NCI-H446 treated with DMSO at 0.1 percent for 48 hours (cell line): ENCODE measurements at regions not wholly inside any gene's neighbourhood (a gene's known extent, or its start where the extent isn't known, plus 50 kb on each side); places are given as distances from the start of the nearest gene placed in this dataset.

Experiments
- DNase-seq: peaks from one replicate; lab custom pipeline; 2025; lab: John Stamatoyannopoulos, UW

DNA sequence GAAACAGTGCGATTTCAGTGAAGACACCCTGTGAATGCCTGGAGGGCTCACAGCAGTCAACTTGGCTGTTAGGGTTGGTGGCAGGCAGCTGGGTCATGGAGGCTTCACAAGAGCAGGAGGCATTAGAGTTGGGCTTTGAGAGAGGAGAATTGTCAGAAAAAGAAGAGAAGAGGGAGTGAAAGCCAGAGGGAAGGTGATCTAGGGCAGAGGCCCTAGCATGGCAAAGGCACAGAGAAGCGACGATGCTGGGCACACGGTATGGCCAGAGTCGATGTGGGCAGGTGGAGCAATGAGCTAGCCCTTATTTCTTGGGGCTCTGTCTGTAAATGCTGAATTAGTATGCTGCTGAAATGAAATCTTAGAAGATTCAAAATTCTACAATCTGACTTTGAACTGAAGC lies 52.6 kb upstream of the OLFM4 start:
- peak; percentile 38 for DNase-seq

DNA sequence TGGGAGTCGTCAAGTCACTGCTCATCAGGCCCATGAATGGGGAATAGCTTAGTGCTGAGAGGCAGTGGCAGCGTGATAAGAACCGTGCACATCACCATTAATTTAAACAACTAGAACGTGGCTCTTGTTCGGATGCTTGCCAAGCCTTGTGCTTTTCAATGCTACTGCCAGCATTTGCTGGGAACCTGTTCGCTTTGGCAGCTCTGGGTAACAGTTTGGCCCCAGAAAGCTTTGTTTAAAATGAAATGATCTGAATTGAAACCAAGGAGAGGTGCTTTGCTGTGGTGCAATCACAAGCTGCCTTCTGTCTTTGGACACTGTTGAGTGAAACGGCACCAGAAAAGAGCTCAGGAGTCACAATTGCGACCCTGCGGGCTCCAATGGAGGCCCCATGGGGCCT lies 53.5 kb upstream of the OLFM4 start:
- DNase-seq = peak; percentile 93

DNA sequence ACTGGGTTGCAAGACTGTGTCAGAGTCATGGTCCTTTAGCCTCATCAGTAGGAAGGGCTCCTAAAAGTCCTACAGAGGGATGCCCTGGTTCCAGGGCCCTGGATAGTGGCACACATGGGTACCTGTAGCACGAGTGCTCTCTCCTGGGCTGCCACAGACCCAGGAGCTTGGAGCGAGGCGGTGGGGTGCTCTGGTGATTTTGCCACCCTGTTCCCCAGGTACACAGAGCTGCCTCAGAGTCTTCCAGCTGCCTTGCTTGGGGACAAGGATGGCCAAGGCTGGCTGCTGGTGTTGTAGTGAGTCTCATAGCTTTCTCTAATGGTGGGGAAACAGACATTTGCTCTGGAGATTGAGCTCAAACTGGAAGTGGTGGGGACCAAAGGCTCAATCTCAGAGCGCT lies 53.9 kb upstream of the OLFM4 start:
- no peak for DNase-seq

DNA sequence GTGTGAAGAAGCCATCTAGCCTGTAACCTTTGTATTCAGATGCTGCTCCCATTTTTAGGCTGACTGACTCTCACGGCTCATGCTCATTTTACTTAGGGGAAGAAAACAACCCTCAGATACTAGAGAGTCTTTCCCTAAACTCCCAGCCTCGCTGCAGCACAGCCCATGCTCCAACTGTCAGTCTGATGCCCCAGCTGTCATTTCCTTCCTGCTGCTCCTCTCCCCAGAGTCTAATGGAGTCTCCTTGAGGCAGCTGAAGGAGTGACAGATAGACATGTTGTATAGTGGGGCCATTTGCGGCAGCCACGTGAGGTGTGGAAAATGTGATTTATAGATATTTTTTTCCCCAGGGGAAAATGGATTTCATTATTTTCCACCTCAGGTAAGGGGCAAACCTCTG lies 59.2 kb upstream of the OLFM4 start:
- no peak for DNase-seq

DNA sequence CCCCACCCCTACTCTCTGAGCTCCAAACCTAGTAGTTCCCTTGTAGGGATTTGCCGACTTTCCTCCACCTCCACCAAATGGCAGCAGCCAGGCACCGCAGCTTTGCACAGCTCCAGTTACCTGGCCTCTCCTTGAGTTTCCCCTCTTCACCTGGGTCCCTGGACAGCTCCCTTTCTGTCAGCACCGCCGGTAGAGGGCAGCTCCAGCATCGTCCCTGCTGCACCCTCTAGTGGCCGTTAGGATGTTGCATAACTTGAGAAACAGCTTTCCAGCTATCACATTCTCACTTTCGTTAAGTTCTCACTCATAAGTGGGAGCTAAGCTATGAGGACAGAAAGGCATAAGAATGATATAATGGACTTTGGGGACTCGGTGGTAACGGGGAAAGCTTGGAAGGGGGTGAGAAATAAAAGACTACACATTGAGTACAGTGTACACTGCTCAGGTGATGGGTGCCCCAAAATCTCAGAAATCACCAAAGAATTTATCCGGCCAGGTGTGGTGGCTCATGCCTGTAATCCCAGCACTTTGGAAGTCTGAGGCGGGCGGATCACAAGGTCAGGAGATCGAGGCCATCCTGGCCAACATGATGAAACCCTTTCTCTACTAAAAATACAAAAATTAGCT lies 60.4 kb upstream of the OLFM4 start:
- peak; percentile 14 for DNase-seq

DNA sequence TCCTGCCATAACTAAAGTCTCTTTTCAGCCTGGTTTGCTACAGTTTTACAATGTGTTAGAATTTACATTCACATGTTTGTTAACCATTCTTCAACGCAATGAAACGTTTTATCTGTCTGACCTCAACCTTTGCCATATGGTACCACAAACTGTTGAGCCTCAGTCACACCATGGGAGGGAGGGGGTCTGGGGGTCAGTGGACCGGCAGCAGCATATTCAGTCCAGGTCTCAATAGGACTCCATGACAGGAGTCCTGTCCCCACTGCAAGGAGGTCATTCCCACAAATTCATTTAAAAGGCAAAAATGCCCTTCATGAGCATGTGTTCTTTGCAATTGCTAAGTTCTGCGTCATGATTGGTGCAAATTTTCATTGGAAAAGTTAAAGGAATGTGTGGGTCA lies 66.6 kb upstream of the OLFM4 start:
- DNase-seq = no peak

DNA sequence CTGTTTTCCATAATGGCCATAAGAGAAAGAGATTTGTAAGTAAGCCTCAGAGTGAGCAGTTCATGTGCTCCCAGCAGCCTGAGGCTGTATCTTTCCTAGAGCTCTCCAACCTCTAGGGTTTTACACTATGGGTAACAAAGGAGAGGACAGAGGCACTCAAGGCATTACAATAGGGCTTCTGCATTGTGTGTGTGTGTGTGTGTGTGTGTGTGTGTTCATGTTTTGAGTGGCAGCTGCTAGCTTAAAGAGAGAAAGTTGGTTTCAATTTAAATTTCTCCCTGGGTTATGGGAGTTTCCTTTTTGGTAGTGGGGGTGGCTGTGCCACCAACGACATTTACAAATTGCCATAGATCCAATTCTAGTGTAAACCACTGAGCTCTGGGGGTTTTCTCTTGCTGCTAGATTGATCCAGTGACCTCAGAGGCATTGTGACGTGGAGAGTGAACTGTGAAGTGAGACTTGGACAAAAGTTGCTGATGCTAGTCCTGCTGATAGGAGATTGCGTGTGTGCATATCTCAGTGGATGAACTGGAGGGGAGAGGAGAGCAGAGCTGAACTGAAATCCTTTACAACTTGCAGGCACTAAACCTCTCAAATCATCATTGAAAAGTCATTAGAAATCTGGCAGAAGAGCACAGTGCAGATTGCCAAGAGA lies 67.2 kb upstream of the OLFM4 start:
- peak; percentile 8 for DNase-seq

DNA sequence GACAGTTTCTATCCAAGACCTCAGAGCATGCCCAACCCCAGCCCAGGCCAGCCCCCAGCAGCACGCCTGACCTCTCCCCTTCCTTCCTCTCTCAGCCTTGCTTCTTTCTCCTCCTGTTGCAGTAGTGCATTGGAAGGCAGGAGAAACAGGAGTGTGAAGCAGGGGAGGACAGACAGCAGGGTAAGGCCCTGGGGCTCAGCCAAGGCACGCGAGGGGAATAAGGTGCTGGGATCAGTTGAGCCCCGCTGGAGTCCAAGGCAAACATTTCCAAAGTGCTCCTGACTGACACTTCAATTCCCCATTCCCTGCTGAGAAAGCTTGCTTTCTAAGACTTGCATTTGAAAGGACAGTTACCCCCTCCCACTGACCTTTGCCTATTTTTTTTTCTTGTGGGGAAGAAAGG lies 73.1 kb upstream of the OLFM4 start:
- DNase-seq = no peak

DNA sequence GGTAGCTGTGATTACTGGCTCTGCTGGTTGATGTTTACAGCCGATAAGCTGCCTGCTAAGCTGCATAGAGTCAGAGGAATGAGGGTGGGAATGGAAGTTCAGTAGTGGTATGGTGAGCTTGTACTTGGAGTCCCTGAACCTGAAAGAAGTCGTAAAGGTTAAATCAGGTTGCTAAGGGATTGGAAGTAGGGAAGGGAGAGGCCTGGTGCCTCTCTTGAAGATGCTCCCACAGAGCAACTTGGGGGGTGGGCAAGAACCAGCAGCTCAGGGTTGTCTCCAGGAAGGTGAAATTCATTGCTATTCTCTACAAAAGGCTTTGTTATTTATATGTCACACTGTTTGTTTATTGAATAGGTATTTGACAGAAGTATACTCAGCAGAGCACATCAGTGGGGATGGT lies 73.8 kb upstream of the OLFM4 start:
- no peak for DNase-seq

DNA sequence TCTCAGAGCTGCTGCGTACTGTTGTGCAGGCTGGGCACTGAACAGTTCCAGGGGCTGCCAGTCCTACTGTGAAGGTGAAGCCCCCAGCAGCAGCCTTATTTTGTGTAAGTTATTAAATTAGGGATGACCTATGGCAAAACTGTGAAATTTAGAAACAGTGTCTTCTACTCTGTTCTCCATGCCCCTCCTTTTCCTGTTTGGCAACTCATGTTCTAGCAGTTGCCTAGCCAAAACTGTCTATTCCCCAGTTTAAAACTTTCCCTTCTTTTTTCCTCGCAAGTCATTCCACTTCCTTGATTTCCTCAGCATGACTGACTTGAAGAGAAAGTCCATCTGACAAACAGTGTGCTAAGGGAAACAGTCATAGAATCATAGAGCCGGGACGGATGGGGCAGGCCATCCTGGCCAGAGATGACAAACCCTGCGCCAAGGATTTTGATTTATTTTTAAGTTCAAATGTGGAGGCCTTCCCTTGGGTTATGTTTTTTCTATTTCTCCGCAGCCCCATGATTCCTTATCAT lies 78.1 kb upstream of the OLFM4 start:
- no peak for DNase-seq

DNA sequence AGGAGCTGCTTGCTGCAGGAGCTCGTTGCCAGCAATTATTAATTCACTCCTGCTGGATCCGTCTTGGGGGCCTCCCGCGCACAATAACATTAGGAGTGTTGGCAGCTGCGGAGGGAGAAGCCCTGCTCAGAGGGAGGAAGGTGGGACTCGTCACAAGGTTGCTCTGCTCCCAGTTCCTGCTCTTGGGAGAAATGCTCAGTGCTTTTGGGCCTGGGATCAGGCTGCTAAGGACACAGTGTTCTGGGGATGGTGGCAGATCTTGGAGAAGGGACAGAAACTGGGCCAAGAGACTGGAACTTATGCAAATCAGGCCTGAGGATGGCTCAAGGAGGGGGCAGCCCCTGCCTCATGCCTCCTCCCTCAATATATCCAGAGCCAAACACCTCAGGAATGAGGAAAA lies 78.9 kb upstream of the OLFM4 start:
- no peak for DNase-seq

DNA sequence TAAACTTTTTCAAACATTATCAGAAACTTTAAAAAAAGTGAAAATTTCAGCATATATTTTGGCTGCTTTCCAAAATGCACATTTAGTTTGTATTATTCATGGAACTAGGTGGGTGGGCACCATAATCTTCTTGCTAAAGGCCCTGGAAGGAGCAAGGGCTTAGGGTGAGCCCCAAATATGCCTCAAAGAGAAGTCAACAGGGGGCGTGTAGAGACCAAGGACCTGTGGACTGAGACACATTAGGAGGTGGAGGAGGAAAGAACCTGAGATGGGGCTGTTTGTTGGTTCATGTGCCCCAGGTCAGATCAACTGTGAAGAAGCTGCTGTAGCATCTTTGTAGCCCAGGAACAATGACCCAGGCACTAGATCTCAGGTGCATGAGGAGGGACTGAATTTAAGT lies 79.6 kb upstream of the OLFM4 start:
- no peak for DNase-seq

DNA sequence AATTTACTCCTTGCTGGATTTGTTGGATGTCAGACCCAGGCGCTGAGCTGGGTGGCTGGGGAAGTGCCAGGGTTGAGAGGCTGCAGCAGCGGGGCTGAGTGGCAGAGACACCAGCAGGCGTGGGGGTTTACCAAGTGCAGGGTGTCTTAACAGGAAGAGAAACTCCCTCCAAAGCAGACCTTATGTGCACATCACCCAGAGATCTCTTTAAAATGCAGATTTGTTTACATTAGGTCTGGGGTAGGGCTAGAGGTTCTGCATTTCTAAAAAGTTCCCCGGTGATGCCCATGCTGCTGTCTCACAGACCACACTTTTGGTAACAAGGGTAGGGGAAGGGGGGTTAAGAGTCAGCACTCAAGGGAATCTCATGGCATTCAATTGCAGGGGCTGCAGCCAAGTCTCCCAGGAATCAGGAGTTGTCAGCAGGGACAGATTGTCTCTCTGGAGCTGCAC lies 80.7 kb upstream of the OLFM4 start:
- peak; percentile 71 for DNase-seq

DNA sequence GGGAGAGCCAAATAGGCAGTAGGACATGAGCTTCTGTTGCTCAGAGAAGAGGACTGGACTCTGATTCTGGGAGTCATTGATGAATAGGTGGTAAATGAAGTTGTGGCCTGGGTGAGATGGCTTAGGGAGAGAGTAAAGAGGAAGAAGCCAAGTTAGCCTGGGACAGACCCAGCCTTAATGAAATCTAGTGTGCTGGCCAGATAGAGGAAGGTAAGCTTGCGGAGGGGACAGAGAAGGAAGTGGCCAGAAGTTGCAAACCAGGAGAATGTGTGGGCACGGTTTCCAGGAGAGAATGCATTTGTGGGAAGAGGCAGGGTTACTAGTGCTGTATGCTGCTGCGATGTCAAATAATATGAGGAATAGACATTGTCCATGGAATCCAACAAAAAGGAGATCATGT lies 83.3 kb upstream of the OLFM4 start:
- DNase-seq = no peak

DNA sequence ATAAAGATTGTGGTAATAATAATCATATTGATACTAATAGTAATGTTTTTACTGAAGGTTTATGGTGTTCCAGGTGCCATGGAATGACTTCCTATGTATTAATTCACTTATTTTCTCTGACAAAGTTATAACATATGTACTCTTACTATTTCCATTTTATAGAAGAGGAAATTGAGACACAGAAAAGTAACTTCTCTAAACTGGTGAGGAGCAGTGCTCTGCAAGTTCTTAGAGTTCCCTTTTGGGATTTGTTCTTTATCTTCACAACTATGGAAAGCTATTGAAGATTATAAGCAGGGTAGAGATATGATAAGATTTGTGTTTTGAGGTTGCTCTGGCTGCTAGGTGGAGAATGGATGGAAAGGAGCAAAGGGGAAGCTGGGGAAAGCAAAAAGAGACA lies 83.9 kb upstream of the OLFM4 start:
- no peak for DNase-seq

DNA sequence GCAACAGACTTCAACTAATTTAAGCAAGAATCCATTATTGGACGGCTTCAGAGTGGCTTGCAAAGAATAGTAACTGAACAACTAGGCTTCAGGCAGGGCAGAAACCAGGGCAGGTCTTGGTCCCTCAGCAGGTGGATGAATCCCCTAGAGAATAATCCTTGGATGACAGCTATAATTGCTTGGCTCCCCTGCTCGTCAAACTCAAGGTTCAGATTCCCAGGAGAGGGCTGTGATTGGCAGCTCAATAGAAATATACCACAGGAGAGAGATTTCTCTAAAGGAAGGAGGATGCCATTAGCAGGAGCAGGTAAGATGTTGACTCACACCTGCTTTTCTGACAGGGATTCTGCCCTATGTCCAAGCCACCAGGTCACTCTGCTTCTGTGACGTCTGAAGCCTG lies 89.6 kb upstream of the PCDH8 start:
- DNase-seq = no peak

DNA sequence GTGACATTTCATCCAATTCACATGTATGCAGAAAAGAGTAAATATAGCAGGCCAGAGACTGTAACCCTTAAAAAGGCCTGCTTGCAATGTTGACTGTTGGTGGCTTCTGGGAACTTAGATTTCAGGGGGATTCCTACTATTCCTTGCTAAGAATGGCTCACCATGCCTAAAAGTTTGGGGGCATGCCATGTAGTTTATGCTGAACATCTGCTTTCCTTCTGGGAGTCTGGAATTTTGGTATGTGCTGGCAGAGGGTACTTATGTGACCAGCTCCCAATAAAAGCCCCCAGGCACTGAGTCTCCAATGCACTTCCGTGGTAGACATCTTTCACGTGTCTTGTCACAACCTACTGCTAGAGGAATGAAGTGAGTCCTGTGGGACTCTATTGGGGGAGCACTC lies 88.4 kb upstream of the PCDH8 start:
- DNase-seq = no peak

DNA sequence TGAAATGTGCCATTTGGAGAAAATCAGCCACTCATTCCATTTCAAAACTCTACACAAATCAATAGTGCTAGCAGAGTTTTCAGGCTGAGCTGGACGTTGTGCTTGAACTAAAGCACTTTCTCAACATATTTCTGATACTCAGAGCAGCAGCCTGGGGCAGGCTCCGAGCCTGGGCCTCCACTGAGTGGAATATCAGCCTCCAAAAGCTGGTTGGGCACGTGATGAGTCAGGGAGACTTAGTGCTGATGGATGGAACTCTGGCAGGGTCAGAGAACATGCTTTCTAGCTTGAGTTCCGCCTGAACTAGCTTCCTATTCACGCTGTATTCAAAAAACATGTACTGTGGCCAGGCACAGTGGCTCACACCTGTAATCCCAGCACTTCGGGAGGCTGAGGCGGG lies 85.8 kb upstream of the PCDH8 start:
- no peak for DNase-seq

DNA sequence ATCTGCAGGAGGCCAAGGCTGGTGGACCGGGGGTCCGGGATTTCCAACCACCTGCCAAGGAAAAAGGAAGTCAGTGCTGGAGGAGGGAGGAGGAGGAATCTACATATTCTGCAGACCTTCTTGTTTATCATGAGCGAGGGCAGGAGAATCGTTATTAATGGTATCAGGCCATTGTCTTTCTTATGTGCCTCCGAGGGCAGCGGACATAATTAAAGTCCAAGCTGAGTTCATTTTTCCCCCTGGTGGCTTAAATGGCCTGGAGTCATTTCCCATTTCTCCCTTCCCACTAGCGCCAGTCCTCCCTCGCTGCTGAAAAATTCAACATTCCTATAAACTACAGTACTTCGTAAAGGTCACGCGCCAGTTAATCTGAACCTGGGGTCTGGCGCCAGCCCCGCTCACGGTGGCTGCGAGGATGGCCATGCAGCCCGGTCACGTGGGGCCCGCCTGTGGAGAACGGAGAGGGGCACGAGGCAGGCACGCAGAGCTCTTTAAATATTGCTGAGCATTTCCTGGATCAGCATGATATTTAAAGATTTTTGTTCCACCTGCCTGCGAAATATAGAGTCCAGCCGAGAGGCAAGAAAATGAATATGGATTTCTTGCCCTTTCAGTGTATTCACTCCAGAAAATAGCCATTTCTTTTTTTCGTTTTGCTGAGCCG lies 85.2 kb upstream of the PCDH8 start:
- no peak for DNase-seq

DNA sequence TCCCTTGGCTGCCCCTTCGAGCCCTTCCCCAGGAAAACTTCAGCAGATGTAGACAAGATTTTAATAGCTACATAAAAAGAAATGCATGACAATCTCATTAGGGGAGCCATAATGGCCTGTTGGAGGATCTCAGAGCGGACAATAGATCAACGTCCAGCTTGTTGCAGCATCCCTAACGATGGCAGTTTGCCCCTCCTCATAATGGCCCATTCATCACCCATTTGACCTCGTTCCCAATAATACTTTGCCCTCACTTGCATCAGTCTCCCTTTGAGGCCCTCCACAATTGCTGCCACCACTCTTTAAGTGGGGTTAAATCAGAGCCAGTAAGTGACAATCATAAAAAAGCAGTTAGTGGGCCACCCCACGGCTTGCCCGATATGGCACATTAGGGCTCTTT lies 84.7 kb upstream of the PCDH8 start:
- no peak for DNase-seq

DNA sequence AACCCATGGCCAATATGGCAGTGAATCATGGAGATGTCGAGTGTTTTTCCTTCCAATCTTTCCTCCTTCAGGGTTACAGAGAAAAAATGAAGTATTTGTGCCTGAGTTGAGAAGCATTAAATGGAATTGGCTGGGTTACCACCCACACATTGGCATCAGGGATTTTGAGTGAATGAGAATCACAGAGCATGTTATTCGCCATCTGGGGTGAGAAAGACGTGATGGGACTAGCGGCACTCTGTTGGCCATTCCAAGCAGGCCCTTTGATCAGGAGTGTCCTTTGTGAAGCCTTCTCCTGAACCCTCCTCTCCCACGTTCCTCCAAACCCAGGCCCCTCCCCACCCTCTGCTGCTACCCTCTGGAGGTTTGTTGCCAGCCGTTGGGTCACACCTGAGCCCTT lies 84.2 kb upstream of the PCDH8 start:
- no peak for DNase-seq

DNA sequence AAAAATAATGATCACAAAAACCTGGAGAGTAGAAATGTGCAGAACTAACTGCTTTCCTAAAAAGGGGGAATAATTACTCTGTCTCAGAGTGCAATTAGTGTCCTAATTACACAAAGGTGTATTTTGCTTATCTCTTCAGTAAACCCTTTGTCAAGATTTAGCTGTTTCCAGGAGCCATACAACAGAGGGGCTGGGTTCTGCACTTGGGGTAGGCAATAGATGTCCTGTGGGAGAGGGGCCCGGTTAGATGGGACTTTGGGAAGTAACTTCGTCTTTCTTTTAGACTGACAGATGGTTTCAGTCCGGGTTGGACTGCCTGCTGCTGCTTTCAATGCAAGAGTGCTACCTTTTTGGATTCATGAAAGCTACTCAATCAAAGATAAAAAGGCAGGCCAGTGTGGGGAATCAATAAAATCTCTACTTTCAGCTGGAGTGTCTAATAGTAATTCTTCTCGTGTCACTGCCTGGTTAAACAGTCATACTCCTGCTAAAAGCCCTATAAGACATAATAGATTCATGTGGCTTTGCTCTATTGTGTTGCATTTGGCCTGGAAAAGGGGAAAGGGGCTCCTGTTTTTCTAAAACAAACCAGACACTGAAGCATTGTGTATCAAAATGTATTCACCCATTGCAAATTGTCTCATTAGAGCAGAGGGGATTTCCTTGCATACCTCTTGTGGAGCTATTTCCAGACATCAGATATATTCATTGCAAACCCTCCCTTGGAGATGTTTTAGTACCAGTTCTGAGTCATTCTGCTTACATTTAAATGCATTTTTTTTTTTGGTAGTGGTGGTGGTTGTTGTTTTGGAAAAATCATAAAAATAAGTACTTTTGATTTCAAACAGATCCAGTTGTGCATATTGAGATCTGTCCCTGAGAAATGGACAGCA lies 83.3 kb upstream of the PCDH8 start:
- DNase-seq = no peak
